ENCODE measurements at regions not wholly inside any gene's neighbourhood (a gene's known extent, or its start where the extent isn't known, plus 50 kb on each side); places are given as distances from the start of the nearest gene placed in this dataset.

GRCh38 chr11:127490896-127491295 is 490.3 kb upstream of the KIRREL3 start:
- no peak for TF ChIP-seq POLR2A (IDR thresholded peaks at IDR 0.05; ENCODE audit: low read depth, low read length)
- TF ChIP-seq MAZ (IDR thresholded peaks at IDR 0.05; ENCODE audit: borderline replicate concordance, low read depth, low read length) = no peak
- TF ChIP-seq FOS (IDR thresholded peaks at IDR 0.05; ENCODE audit: low read depth, low read length) = no peak
- TF ChIP-seq CTCF (conservative IDR thresholded peaks at IDR 0.05; ENCODE audit: low read depth, low read length) = no peak
